ENCODE measurements at regions not wholly inside any gene's neighbourhood (a gene's known extent, or its start where the extent isn't known, plus 50 kb on each side); places are given as distances from the start of the nearest gene placed in this dataset.

- TF ChIP-seq, protein P1, sequence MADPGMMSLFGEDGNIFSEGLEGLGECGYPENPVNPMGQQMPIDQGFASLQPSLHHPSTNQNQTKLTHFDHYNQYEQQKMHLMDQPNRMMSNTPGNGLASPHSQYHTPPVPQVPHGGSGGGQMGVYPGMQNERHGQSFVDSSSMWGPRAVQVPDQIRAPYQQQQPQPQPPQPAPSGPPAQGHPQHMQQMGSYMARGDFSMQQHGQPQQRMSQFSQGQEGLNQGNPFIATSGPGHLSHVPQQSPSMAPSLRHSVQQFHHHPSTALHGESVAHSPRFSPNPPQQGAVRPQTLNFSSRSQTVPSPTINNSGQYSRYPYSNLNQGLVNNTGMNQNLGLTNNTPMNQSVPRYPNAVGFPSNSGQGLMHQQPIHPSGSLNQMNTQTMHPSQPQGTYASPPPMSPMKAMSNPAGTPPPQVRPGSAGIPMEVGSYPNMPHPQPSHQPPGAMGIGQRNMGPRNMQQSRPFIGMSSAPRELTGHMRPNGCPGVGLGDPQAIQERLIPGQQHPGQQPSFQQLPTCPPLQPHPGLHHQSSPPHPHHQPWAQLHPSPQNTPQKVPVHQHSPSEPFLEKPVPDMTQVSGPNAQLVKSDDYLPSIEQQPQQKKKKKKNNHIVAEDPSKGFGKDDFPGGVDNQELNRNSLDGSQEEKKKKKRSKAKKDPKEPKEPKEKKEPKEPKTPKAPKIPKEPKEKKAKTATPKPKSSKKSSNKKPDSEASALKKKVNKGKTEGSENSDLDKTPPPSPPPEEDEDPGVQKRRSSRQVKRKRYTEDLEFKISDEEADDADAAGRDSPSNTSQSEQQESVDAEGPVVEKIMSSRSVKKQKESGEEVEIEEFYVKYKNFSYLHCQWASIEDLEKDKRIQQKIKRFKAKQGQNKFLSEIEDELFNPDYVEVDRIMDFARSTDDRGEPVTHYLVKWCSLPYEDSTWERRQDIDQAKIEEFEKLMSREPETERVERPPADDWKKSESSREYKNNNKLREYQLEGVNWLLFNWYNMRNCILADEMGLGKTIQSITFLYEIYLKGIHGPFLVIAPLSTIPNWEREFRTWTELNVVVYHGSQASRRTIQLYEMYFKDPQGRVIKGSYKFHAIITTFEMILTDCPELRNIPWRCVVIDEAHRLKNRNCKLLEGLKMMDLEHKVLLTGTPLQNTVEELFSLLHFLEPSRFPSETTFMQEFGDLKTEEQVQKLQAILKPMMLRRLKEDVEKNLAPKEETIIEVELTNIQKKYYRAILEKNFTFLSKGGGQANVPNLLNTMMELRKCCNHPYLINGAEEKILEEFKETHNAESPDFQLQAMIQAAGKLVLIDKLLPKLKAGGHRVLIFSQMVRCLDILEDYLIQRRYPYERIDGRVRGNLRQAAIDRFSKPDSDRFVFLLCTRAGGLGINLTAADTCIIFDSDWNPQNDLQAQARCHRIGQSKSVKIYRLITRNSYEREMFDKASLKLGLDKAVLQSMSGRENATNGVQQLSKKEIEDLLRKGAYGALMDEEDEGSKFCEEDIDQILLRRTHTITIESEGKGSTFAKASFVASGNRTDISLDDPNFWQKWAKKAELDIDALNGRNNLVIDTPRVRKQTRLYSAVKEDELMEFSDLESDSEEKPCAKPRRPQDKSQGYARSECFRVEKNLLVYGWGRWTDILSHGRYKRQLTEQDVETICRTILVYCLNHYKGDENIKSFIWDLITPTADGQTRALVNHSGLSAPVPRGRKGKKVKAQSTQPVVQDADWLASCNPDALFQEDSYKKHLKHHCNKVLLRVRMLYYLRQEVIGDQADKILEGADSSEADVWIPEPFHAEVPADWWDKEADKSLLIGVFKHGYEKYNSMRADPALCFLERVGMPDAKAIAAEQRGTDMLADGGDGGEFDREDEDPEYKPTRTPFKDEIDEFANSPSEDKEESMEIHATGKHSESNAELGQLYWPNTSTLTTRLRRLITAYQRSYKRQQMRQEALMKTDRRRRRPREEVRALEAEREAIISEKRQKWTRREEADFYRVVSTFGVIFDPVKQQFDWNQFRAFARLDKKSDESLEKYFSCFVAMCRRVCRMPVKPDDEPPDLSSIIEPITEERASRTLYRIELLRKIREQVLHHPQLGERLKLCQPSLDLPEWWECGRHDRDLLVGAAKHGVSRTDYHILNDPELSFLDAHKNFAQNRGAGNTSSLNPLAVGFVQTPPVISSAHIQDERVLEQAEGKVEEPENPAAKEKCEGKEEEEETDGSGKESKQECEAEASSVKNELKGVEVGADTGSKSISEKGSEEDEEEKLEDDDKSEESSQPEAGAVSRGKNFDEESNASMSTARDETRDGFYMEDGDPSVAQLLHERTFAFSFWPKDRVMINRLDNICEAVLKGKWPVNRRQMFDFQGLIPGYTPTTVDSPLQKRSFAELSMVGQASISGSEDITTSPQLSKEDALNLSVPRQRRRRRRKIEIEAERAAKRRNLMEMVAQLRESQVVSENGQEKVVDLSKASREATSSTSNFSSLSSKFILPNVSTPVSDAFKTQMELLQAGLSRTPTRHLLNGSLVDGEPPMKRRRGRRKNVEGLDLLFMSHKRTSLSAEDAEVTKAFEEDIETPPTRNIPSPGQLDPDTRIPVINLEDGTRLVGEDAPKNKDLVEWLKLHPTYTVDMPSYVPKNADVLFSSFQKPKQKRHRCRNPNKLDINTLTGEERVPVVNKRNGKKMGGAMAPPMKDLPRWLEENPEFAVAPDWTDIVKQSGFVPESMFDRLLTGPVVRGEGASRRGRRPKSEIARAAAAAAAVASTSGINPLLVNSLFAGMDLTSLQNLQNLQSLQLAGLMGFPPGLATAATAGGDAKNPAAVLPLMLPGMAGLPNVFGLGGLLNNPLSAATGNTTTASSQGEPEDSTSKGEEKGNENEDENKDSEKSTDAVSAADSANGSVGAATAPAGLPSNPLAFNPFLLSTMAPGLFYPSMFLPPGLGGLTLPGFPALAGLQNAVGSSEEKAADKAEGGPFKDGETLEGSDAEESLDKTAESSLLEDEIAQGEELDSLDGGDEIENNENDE (IDR thresholded peaks at IDR 0.05; ENCODE audit: insufficient replicate concordance, low read length): no peak
- TF ChIP-seq SRF (IDR thresholded peaks at IDR 0.05; ENCODE audit: low read depth, low read length) (no peak), FOSL1 (IDR thresholded peaks at IDR 0.05; ENCODE audit: insufficient read depth, low read depth, low read length) (no peak), KDM1A (IDR thresholded peaks at IDR 0.05; ENCODE audit: borderline replicate concordance, low read length) (no peak), ATF2 (IDR thresholded peaks at IDR 0.05; ENCODE audit: low read length) (no peak)
Observed at GRCh38 chr1:56410405-56410804, 169.0 kb downstream of the PLPP3 start (continued).
